Upper lobe of left lung (tissue), 4 donors: ENCODE measurements at regions not wholly inside any gene's neighbourhood (a gene's known extent, or its start where the extent isn't known, plus 50 kb on each side); places are given as distances from the start of the nearest gene placed in this dataset.

Source experiments
- CTCF ChIP-seq, 6 experiments: fragments of 450-650 bp in 4 of 6; fragments of 200-600 bp in 2 of 6; sonication (generic) in 2 of 6; IDR thresholded peaks; one replicate each; pipeline ENCODE4 v1.5.1; 2016 to 2019; ENCODE audit warnings: antibody characterized with exemption in 6 of 6
- POLR2A ChIP-seq, 4 donors: fragments of 450-650 bp; IDR thresholded peaks; one replicate each; pipeline ENCODE4 v1.5.1; 2016 to 2017; ENCODE audit warnings: antibody characterized with exemption in 4 of 4, mild to moderate bottlenecking in 2 of 4

DNA sequence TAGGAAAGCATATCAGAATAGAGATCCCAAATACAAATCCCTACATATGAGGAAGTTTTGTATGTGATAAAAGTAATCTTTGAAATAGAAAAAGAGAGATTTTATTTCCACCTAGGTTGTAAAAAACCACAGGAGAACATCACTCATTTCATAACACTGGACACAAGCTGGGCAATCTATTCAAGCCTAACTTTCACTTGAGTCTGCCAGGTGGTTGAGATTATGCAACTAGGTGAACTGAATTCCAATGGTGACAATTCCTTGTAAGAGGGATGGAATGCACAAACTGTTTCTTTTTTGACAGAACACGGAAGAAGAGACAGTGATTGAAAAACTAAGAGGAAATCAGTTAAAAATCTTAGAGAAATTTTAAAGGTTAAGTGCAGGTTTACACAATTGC, 619.6 kb upstream of the TMEFF2 start:
- no peak for TF ChIP-seq CTCF (IDR thresholded peaks at IDR 0.05)
- TF ChIP-seq POLR2A (IDR thresholded peaks at IDR 0.05): no peak
